LNCAP (cell line): ENCODE measurements at regions not wholly inside any gene's neighbourhood (a gene's known extent, or its start where the extent isn't known, plus 50 kb on each side); places are given as distances from the start of the nearest gene placed in this dataset.
A peak's percentile ranks its signal among the peaks of the same experiment; 100 is the strongest.

Experiments
- TF ChIP-seq, protein P1 (sequence below): fragments of 450-650 bp; IDR thresholded peaks from 2 replicates; pipeline ENCODE4 v1.5.1; 2017; ENCODE audit warnings: mild to moderate bottlenecking

GRCh38 chr21:41616031-41616591, 108.2 kb upstream of the TMPRSS2 start:
- TF ChIP-seq, protein P1, sequence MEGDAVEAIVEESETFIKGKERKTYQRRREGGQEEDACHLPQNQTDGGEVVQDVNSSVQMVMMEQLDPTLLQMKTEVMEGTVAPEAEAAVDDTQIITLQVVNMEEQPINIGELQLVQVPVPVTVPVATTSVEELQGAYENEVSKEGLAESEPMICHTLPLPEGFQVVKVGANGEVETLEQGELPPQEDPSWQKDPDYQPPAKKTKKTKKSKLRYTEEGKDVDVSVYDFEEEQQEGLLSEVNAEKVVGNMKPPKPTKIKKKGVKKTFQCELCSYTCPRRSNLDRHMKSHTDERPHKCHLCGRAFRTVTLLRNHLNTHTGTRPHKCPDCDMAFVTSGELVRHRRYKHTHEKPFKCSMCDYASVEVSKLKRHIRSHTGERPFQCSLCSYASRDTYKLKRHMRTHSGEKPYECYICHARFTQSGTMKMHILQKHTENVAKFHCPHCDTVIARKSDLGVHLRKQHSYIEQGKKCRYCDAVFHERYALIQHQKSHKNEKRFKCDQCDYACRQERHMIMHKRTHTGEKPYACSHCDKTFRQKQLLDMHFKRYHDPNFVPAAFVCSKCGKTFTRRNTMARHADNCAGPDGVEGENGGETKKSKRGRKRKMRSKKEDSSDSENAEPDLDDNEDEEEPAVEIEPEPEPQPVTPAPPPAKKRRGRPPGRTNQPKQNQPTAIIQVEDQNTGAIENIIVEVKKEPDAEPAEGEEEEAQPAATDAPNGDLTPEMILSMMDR = no peak

- TF ChIP-seq, protein P1 = no peak
These were observed 107.7 kb upstream of the TMPRSS2 start for GRCh38 chr21:41615613-41616012.

DNA sequence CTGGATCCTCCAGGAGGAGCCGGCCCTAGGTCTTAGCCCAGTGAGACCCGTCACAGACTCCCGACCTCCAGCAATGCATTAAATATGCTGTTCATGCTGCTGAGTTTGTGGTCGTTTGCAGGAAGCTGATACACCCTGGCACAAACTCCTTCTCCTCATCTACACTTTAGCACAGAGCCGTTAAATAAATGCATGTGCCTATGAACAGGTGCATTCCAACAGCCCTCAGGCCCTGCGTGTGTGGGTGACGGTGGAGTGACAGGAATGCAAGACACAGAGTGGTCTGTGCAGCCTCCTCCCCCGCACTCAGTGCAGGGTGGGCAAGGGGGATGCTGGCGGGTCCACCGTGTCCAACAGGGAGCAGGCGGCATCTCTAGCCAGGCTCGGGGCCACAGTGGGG, 106.6 kb upstream of the TMPRSS2 start:
- TF ChIP-seq, protein P1 = no peak

GRCh38 chr21:41613533-41613909, 105.6 kb upstream of the TMPRSS2 start:
- TF ChIP-seq, protein P1 = no peak

DNA sequence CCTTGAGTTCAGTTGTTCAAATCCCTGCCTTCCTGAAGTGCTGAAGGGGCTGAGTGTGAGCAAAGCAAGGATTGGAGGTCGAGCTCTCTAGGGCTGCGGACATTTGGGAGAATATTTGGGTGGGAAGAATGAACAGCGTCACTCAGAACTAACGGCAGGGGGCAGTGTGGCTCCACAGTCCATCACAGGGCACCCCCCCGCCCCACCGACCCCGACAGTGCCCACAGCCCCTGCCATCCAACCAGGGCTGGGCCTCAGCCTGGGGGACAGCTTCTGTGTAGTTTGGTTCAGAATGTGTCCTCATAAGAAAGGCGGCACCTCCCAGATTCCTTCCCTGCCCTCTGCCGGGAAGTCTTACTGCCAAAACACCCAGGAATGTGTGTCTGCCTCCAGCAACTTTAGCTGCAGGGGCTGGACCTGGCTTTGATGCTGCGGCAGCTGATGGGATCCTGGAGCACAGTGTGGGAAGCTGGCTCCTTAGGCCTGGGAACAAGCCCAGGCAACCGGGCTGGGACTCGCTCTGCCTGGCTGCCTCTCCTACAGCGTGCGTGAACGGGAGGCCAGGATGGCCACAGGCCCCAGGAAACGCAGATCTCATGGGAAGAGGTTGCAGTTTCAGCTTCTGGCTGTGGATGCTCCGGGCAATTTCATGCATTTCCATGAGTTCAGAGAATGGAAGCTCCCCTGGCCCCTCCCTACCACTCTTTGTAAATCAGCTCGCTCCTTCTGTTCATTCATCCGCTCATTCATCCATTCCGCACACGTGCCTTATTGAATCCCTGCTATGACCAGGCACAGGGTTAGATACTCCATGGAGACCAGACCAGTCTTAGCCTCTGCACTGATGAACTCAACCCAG, 104.9 kb upstream of the TMPRSS2 start:
- TF ChIP-seq, protein P1 = peak; percentile 63

DNA sequence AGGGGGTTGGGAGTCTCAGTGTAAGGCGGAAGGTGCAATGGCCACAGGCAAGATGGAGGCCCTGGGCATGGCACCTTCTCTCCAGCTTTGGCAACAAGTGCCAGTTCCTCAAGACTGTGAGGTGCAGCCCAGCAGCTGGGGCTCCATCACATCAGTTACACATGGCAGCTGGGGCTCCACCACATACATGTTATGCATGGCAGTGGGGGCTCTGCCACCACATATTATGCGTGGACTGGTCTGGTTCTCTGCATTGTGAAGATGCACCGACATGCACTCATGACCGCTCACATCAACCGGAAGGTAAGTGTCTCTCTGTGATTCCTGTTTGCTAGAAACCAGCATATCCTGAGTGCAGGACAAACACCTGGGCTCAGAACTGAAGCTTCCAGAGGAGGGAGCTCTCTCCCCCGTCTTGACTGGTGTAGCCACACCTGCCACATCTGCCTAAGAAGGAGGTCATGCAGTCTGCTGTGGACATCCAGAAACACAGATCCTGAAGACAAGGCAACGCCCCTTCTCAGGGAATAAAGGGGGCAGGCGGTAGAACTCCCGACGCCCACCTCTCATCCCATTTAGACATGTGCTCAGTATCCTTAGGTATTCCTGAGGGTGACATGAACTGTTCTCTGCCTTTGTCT, 104.1 kb upstream of the TMPRSS2 start:
- TF ChIP-seq, protein P1 = no peak; the same call in 1 of the 2 replicates

DNA sequence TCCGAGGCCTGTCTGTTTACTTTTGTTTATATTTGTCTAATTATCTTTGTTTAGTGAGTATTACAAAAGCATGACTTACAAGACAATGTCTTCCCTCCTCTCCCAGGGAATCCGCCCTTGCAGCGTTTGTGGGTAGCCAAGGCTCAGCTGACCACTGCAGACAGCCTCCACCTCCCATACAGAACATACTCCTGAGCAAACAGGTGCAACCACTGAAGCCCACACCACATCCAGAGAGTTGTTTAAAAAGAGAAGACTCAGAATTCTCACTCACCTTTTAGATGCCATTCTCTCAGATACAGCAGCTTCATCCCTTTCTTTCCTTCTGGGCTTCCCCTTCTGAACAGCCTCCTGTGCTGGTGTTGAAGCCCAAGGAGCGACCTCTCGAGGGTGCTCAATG, 103.5 kb upstream of the TMPRSS2 start:
- TF ChIP-seq, protein P1 = no peak
